ENCODE measurements at regions not wholly inside any gene's neighbourhood (a gene's known extent, or its start where the extent isn't known, plus 50 kb on each side); places are given as distances from the start of the nearest gene placed in this dataset.

- no peak for TF ChIP-seq POLR2A (IDR thresholded peaks at IDR 0.05)
- no peak for TF ChIP-seq EP300 (IDR thresholded peaks at IDR 0.05)
- TF ChIP-seq POLR2AphosphoS5 (IDR thresholded peaks at IDR 0.05) = no peak
- DNase-seq = peak; percentile 46
- no peaks in the 10 kb centered on the region for H3K27me3 ChIP-seq
- no peak overlapping the region for H3K4me3 ChIP-seq
- no peaks in the 10 kb centered on the region for H3K36me3 ChIP-seq
- no peaks in the 10 kb centered on the region for H3K4me1 ChIP-seq
- peaks cover 0 to 7% (median 0%) of the 10 kb centered on the region in 4 donors for H3K9me3 ChIP-seq
- intact Hi-C loops (cut with DNase I) = no loop called here
- 77 to 86% methylated on average over 7 of the region's 7 CpGs for WGBS, 2 donors
- no peak overlapping the region for H3K27ac ChIP-seq
These were observed 659.8 kb downstream of the TLE4 start for GRCh38 chr9:80231318-80232236.

GRCh38 chr9:80223897-80224296 is 652.1 kb downstream of the TLE4 start:
- peaks cover 0 to 2% (median 0%) of the 10 kb centered on the region in 4 donors for H3K9me3 ChIP-seq
- H3K27me3 ChIP-seq = no peaks in the 10 kb centered on the region
- no peaks in the 10 kb centered on the region for H3K36me3 ChIP-seq
- no peak overlapping the region for H3K4me3 ChIP-seq
- TF ChIP-seq POLR2AphosphoS5 (IDR thresholded peaks at IDR 0.05) = no peak
- no peak for TF ChIP-seq POLR2A (IDR thresholded peaks at IDR 0.05)
- TF ChIP-seq EP300 (IDR thresholded peaks at IDR 0.05) = no peak
- TF ChIP-seq CTCF (IDR thresholded peaks at IDR 0.05) = no peak
- no peaks in the 10 kb centered on the region for H3K4me1 ChIP-seq
- 99% methylated on average over 1 of the region's 1 CpG for WGBS, 2 donors
- intact Hi-C loops (cut with DNase I) = no loop called here
- no peak overlapping the region for H3K27ac ChIP-seq
- DNase-seq = no peak

DNA sequence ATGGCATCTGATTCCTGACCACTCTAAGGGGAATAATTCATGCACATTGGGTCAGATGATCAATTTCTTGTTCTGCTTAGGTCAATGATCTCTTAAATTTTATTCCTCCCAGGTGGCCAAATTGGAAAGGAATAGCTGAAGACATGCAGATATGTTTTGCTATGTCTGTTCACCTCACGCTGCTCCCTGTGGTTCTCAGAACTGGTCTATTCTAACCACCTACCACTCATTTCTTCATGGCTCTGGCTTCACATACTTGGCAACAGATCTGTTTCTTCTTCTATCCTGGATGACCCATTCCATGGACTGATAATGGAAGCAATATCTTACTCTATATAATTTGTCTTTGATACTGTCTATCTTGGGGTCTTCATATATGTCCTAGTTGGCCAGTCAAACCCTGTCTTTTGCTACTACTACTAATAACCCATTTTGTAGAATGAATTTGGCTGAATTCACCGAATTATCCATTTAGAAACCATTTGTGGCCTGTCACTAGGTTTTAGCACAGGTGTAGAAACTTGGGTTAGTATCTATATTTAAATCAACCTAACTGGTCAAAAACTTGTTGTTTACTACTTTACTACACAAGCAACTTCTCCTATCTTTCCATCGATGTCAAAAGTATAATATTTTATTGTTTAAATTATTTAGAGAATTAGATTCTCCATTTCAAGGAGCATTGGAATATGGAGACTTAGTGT is 650.9 kb downstream of the TLE4 start:
- no peak overlapping the region for H3K27ac ChIP-seq
- TF ChIP-seq POLR2AphosphoS5 (IDR thresholded peaks at IDR 0.05) (no peak), POLR2A (IDR thresholded peaks at IDR 0.05) (no peak), CTCF (IDR thresholded peaks at IDR 0.05) (no peak)
- H3K27me3 ChIP-seq = no peaks in the 10 kb centered on the region
- no peaks in the 10 kb centered on the region for H3K36me3 ChIP-seq
- H3K4me3 ChIP-seq = no peak overlapping the region
- WGBS, 2 donors = 68 to 85% methylated on average over 3 of the region's 3 CpGs
- no peak for DNase-seq
- peaks cover 0 to 3% (median 0%) of the 10 kb centered on the region in 4 donors for H3K4me1 ChIP-seq
- H3K9me3 ChIP-seq = peaks cover 0 to 2% (median 0%) of the 10 kb centered on the region in 4 donors
- intact Hi-C loops (cut with DNase I) = no loop called here

DNA sequence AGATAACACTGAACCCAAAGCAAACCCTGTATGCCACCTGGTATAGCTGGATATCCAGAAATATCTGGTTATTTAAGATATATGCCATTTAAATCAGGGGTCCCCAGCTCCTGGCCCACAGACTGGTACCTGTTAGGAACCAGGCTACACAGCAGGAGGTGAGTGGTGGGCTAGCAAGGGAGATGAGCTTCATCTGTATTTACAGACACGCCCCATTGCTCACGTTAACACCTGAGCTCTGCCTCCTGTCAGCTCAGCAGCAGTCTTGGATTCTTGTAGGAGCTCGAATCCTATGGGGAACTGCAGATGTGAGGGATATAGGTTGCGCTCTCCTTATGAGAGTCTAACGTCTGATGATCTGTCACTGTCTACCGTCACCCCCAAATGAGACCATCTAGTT is 646.6 kb downstream of the TLE4 start:
- peaks cover 0 to 7% (median 2%) of the 10 kb centered on the region in 4 donors for H3K4me1 ChIP-seq

More for the DNA sequence above, 646.6 kb downstream of the TLE4 start:
- no peak for TF ChIP-seq POLR2AphosphoS5 (IDR thresholded peaks at IDR 0.05)
- no peak for TF ChIP-seq EP300 (IDR thresholded peaks at IDR 0.05)
- TF ChIP-seq CTCF (IDR thresholded peaks at IDR 0.05) = no peak
- TF ChIP-seq POLR2A (IDR thresholded peaks at IDR 0.05) = no peak
- Histone ChIP-seq H3K4me3 (no peak overlapping the region), H3K9me3 (no peaks in the 10 kb centered on the region), H3K27me3 (no peaks in the 10 kb centered on the region), H3K36me3 (no peaks in the 10 kb centered on the region), H3K27ac (no peak overlapping the region)
- no peak for DNase-seq
- 61 to 75% methylated on average over 6 of the region's 6 CpGs for WGBS, 2 donors
- intact Hi-C loops (cut with DNase I) = no loop called here

Measured in sigmoid colon (tissue), 6 donors.